Spleen (tissue), 7 donors: ENCODE measurements at regions not wholly inside any gene's neighbourhood (a gene's known extent, or its start where the extent isn't known, plus 50 kb on each side); places are given as distances from the start of the nearest gene placed in this dataset.

Experiments
- CTCF ChIP-seq, 11 experiments: fragments of 200-600 bp in 7 of 11; fragments of 450-650 bp in 4 of 11; sonication (generic) in 4 of 11; IDR thresholded peaks in 8 of 11; conservative IDR thresholded peaks in 3 of 11; 1 replicate in 7 of 11; 2 replicates in 4 of 11; pipeline versions ENCODE4 v1.4.0 to v1.8.0; 2016 to 2021; ENCODE audit warnings: antibody characterized with exemption in 11 of 11, inconsistent platforms in 4 of 11, mild to moderate bottlenecking in 1 of 11
- POLR2A ChIP-seq, 3 donors: fragments of 450-650 bp; IDR thresholded peaks; one replicate each; pipeline ENCODE4 v1.5.1; 2017; ENCODE audit warnings: antibody characterized with exemption in 3 of 3, mild to moderate bottlenecking in 1 of 3
- donor health status: DM: no; HTN: no; CAD: no; lungs with moderate emphysema.
- donor health status: DM: no; HTN: no; CAD: no.
- donor health status: DM: no; HTN: no; CAD: no.

- TF ChIP-seq CTCF (IDR thresholded peaks at IDR 0.05 in 8 of 11, conservative IDR thresholded peaks at IDR 0.05 in 3 of 11) (no peak), POLR2A (IDR thresholded peaks at IDR 0.05) (no peak)
These were observed 619.0 kb upstream of the GOLIM4 start for GRCh38 chr3:168714609-168715240.
